ENCODE measurements at regions not wholly inside any gene's neighbourhood (a gene's known extent, or its start where the extent isn't known, plus 50 kb on each side); places are given as distances from the start of the nearest gene placed in this dataset.

GRCh38 chr1:238783633-238784032, 602.7 kb upstream of the CHRM3 start:
- no peaks in the 10 kb centered on the region for H3K4me1 ChIP-seq (ENCODE audit: insufficient read depth, low read length)
- no peak overlapping the region for H3K4me2 ChIP-seq (ENCODE audit: insufficient read depth, insufficient read length, low read length)
- no peak for DNase-seq
- no peaks in the 10 kb centered on the region for H3K9me3 ChIP-seq (ENCODE audit: control insufficient read depth, low read depth, low read length)
- no peak overlapping the region for H2AK5ac ChIP-seq (ENCODE audit: insufficient read length, low read length)
- no peaks in the 10 kb centered on the region for H3K23me2 ChIP-seq (ENCODE audit: insufficient read length, low read depth, low read length, poor library complexity, severe bottlenecking)
- H2BK5ac ChIP-seq (ENCODE audit: insufficient read length, low read length): no peak overlapping the region
- H2BK20ac ChIP-seq (ENCODE audit: low read depth, low read length, poor library complexity, severe bottlenecking): no peak overlapping the region
- no peaks in the 10 kb centered on the region for H3K79me1 ChIP-seq (ENCODE audit: insufficient read depth, low read depth, low read length, poor library complexity, severe bottlenecking)
- H3T11ph ChIP-seq (ENCODE audit: low read length): no peak overlapping the region
- no peak overlapping the region for H4K5ac ChIP-seq (ENCODE audit: insufficient read length, low read depth, low read length)
- Mint-ChIP-seq H3K36me3 (ENCODE audit: insufficient read depth in 1 of 3, low read depth in 3 of 3) (no peaks in the 10 kb centered on the region), H3K27ac (no peak overlapping the region), H3K4me3 (no peak overlapping the region), H3K27me3 (ENCODE audit: low read depth) (no peaks in the 10 kb centered on the region), H3K9me3 (no peaks in the 10 kb centered on the region), H3K4me1 (no peaks in the 10 kb centered on the region)
- H3K23ac ChIP-seq (ENCODE audit: insufficient read length, low read depth, low read length): no peak overlapping the region
- TF ChIP-seq CTCF (conservative IDR thresholded peaks at IDR 0.05): no peak
- H2AFZ ChIP-seq (ENCODE audit: low read length): no peak overlapping the region
- H3K4ac ChIP-seq (ENCODE audit: low read depth, low read length): no peak overlapping the region
- H3K56ac ChIP-seq (ENCODE audit: insufficient read length, low read depth, low read length): no peak overlapping the region
- H3K14ac ChIP-seq (ENCODE audit: insufficient read depth, low read length): no peak overlapping the region
- no peak overlapping the region for H4K8ac ChIP-seq (replicated peaks; ENCODE audit: insufficient read length, low read depth, low read length)
- no peak overlapping the region for H4K91ac ChIP-seq (ENCODE audit: insufficient read length, low read depth, low read length)
- no peaks in the 10 kb centered on the region for H4K20me1 ChIP-seq (ENCODE audit: control insufficient read depth, insufficient read depth, insufficient read length)
- H3K18ac ChIP-seq (ENCODE audit: insufficient read length, low read depth, low read length): no peak overlapping the region
- no peak overlapping the region for H3K9ac ChIP-seq (ENCODE audit: extremely low read depth, insufficient read length, low read length)
- no peak overlapping the region for H2BK120ac ChIP-seq (ENCODE audit: low read depth, low read length, poor library complexity, severe bottlenecking)
- H2BK12ac ChIP-seq (ENCODE audit: insufficient read length, low read depth, low read length): no peak overlapping the region
- H3K79me2 ChIP-seq (ENCODE audit: insufficient read depth, low read length): no peaks in the 10 kb centered on the region
- H2BK15ac ChIP-seq (ENCODE audit: low read depth, low read length): no peak overlapping the region
- no peak overlapping the region for H3K27ac ChIP-seq (ENCODE audit: insufficient read length, low read depth, low read length)
- no peaks in the 10 kb centered on the region for H3K27me3 ChIP-seq (ENCODE audit: insufficient read depth, low read length)
